GM21528 (cell line): ENCODE measurements at regions not wholly inside any gene's neighbourhood (a gene's known extent, or its start where the extent isn't known, plus 50 kb on each side); places are given as distances from the start of the nearest gene placed in this dataset.
"Not testable (repeated sequence)": the region's sequence is repeated elsewhere in the genome, so short reads cannot be mapped to it uniquely, and the experiment has no call there.

ENCODE experiments used
- ATAC-seq: cut with Tn5 transposase; IDR thresholded peaks from one replicate; pipeline ENCODE4 v1.9.1; 2021; ENCODE audit warnings: mild to moderate bottlenecking, moderate library complexity; ENCODE audit not compliant: unreplicated experiment, low FRiP score

GRCh38 chr6:5840734-5841390 lies 165.9 kb downstream of the NRN1 start:
- no peak for ATAC-seq

DNA sequence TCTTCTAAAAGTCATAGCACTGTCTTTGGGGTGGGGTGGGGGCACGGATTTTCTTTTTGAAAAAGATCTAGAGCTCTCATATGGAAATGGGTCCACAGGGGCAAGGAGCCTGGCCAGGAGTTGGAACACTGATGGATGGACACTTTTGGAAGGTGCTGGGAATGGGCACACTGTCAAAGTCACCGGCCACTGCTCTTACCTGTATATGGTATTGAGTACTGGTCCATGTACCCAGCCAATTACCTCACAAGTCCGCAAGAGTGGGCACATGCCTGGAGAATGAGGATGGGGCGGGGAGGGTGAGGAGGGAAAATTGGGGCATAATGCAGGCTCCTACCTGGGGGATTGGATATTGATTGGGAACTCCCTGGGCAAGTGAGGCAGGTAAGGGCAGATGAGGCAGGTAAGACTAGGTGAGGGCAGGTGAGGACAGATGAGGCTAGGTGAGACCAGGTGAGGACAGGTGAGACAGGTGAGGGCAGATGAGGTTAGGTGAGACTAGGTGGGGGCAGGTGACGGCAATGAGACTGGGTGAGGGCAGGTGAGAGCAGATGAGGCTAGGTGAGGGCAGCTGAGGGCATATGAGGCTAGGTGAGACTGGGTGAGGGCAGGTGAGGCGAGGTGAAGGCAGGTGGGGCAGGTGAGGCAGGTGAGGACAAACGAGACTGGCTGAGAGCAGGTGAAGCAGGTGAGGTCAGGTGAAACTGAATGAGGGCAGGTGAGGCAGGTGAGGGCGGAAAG lies 167.9 kb downstream of the NRN1 start:
- ATAC-seq: no peak

- no peak for ATAC-seq
These were observed 169.4 kb downstream of the NRN1 start for GRCh38 chr6:5837323-5837722.

GRCh38 chr6:5836597-5836996 lies 170.1 kb downstream of the NRN1 start:
- ATAC-seq: not testable (repeated sequence)

DNA sequence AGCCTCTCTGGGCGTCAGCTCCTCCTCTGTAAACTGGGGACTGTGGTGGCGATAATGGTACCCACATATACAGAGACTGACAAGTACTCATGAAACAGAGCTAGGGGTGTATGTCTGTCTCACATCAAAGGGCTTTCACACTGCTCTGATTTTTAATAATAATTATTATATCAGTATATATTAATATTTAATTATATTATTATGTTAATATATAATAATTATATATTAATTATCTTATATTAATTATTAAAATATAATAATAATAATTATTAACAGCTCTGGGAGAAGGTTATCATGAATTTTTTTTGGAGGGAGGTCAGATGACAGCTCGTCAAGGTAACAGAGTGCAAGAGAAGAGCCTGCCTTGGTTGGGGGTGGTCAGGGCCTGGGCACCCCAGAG lies 173.6 kb downstream of the NRN1 start:
- ATAC-seq: no peak

- no peak for ATAC-seq
These were observed 174.1 kb downstream of the NRN1 start for GRCh38 chr6:5832668-5833067.

- ATAC-seq: peak; percentile 73
These were observed 175.4 kb downstream of the NRN1 start for GRCh38 chr6:5831219-5831862.

GRCh38 chr6:5828296-5828695 lies 178.4 kb downstream of the NRN1 start:
- no peak for ATAC-seq

- ATAC-seq: no peak
These were observed 179.4 kb downstream of the NRN1 start for GRCh38 chr6:5827056-5827904.

DNA sequence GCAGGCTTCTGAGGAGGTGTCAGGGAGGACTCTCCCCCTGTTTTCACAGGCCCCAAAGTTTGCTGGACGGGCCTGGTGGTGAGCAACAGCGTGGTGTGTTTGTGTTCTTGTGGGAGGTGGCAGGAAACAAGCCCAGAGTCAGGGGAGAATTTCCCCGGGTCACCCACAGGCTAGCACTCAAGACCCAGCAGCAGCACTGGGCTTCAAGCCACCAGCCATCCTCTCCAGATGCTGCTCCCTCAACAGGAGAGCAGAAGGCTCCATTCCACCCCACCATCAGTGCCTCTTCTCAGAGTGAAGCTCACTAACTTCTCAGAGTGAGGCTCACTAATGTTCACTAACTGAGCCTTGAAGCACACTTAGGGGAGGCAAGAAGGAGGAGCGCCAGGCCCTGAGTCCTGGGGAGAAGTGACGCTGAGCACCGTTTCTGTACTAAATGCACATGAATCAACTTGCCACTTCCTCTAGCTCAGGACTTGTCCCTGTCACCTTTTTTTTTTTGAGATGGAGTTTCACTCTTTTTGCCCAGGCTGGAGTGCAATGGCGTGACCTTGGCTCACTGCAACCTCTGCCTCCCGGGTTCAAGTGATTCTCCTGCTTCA lies 182.2 kb downstream of the NRN1 start:
- ATAC-seq: not testable (repeated sequence)
